DMS153 treated with DMSO at 0.1 percent for 48 hours (cell line): ENCODE measurements at regions not wholly inside any gene's neighbourhood (a gene's known extent, or its start where the extent isn't known, plus 50 kb on each side); places are given as distances from the start of the nearest gene placed in this dataset.

Experiments
- DNase-seq: peaks from one replicate; lab custom pipeline; 2025; ENCODE audit not compliant: unreplicated experiment; lab: John Stamatoyannopoulos, UW

DNA sequence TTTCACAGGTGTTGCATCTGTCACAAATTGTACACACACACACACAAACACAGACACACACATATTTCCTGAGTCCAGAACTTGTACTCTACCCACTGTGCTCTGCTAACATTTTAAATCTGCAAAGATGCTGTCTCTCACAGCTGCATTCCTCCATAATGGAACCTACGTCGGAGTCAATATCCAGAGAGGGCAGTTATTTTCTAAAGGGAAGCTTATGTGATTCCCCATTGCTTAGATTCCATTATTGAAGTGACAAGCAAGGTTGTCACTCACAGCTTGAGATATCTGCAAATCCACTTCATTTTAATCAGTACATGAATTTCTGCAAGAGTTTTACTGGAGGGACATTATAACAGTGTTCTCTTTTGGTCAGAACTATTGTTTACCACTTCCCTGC, 992.4 kb downstream of the NSUN3 start:
- no peak for DNase-seq

DNA sequence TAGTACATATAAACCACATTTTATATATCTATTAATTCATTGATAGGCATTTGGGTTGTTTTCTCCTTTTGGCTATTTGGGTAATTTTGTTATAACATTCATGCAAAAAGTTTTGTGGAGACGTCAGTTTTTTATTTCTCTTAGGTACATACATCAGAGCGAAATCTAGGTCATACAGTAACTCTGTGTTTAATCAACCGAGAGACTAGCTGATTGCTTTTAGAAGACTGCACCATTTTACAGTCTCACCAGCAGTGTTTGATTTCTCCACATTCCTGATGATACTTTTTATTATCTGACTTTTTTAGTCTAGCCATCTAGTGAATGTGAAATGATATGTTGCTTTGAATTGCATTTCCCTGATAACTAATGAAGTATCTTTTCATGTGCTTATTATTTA, 1019.3 kb downstream of the NSUN3 start:
- no peak for DNase-seq

DNA sequence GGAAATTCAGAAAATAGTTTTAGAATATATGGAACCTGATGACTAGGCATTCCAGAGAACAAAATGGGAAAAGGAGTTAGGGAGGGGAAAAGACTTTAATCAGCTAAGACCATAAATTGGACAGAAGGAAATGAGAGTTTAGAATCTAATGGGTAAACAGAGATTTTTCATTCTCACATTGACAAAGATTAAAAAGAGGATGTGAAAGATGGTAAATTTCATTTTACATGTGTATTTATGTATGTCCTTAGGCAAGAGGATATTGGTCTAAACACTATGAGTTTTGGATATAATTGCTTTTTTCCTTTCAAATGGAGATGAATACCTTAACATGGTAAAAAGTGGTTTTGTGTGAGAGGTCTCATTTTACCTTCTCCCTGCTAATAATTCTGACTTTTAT, 1021.9 kb downstream of the NSUN3 start:
- no peak for DNase-seq

DNA sequence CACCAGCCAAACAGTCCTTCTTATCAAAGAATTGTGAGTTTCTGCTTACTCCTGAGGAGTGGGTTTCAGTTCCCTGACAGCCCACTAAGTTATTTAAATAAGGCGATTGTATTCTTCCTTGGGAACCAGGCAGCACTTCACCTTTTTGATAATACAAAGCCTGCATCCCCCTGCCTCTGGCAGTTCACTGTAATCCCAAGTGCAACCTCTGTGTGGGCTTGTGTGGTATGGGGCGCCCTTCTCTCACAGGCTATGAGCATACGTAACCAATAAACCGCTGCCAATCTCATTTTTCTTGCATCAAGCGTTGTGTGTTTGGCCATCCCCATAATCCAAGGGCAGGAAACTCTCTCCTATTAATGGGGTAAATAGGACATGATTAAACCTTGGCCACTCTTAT, 1025.6 kb downstream of the NSUN3 start:
- no peak for DNase-seq

DNA sequence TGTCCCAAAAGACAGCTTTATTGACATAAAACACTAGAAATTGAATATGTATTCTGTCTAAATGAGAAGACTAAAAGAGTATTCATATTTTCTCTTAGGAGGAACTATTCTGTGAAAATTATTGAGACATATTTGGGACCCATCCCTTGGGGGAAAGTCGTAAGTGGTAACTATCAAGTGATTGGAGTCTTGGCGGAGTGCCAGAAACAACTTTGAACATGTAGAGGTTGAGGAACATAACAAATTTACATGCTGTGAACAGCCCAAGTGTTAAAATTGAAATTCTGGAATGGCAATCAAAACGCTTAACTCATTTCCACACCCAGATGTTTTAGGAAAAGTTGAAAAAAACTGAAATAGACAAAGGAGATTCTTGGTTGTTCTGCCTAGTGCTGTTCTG, 1034.6 kb downstream of the NSUN3 start:
- no peak for DNase-seq

DNA sequence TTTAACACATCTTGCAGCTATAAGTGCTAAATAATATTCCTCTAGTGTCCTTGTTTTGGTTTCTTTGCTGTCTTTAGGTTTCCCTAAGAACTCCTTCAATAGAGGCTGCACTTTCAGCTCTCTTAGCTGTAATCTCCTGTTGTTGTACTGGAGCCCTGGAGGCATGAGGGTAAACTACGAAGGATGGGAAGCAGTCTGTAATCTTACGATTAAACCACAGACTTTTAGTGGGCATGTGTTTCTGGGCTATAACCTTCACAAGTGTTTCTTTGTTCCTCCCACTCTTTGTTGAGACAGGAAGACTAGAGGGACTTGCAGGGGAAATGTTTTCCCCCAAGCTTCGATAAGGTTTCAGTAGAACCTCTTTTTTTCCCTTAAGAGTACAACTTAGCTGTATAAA, 1058.1 kb downstream of the NSUN3 start:
- no peak for DNase-seq

DNA sequence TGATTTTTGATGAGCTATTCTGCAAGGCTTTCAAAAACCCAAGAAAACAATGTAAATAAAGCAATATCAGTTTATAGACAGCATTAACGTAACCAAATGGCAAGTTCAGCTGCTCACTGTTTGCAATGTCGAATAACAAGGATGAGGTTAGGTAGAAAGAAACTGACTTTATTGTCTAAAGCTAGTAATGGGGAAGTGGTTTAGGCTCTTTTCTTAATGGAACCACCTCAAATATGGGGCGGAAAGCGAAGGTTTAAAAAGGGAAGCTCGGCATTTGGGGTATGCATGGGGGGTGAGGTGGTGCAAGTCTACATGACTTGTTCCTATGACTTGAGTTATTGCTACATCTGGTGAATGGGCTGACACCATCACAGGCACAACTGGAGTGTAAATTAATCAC, 1060.2 kb downstream of the NSUN3 start:
- DNase-seq: no peak

DNA sequence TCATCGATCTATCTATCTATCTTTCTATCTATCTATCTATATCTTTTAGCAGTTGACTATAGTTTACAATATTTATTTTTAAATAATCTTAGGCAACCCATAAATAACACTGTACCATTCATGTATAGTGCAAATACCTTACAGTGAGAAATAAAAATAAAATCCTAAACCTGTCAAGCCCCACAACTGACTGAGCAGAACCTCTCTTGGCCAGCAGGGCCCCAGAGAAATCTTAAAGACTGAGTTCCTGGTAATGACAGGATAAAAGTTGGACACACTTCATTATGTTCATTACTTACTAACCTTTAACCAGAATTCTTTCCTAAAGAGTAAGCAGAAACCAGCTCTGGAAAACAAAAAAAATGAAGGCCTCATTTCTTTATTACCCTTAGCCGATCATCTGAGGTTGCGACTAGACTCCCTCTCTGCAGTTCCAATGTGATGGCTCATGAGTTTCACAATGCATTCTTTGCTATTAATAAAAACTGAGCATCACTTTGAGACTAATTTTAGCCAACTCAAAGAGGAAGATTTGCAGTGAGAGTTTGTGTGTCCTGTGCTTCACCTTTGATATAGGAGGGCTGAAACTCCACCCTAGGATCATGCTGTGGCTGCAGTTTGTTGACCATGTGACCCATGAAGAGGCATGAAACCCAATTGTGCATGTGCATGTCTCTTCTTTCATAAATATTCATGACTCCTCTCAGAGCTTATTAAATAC, 1072.0 kb downstream of the NSUN3 start:
- DNase-seq: no peak

DNA sequence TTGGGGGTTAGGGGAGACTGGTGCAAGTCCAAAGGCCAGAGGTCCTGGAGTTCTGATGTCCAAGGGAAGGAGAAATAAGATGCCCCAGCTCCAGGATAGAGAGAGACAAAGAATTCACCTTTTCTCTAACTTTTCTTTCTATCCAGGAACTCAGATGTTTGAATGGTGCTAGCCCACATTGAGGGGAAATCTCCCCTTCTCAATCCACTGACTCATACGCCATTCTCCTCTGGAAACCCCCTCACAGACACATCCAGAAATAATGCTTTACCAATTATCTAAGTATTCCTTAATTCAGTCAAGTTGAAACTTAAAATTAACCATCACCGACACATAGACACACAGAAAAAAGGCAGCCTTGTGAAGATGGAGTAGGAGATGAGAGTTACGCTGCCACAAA, 1085.2 kb downstream of the NSUN3 start:
- DNase-seq: no peak

DNA sequence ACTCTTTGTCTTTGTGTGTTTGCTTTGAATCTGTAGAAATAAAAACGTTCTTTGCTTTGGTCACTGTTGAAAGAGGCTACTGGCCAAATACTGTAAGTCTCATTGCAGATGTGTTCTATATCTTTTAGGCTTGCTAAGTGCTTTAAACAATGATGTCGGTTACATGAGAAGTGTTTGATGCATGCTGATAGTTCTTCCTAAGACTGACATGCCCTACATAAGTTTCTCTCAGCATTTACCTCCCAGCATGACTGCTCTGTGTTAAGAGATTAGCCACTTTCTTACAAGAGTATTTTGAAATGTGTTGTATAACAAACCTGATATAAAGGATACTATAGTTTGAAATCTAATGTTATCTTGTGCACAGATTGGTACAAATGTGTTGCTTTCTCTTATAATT, 1088.7 kb downstream of the NSUN3 start:
- no peak for DNase-seq

DNA sequence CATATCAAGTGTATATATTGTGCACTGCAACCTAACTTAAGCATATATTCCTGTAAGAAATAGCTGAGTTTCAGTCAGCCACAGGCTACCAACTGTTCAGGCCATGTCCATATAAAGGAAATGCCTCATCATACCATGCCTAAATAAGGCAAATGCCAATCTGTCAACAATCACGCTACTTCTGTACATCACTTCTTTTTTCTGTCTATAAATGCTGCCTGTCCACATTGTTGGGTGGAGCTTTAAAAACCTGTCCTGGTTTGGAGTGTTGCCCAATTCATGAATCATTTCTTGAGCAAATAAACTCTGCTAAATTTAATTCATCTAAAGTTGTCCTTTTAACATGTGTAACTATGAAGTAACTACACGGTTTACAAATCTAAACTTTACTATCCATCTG, 1091.9 kb downstream of the NSUN3 start:
- no peak for DNase-seq

DNA sequence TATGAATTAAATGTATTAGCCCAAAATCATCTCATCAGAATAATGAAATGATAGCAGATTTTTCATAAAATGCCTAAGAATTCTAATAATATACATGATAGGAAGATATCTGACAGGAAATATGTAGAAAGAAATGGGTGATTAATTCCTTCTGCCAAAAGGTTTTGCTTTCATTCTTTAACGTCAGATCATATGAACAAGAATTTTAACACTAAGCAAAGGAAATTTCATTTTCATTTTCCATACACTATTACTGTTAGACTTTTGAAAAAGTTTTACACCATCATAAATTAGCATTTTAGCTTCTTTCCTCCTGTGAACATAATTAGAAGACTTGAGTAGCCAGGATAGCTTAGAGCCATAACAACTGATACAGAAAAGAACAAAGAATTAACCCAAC, 1099.9 kb downstream of the NSUN3 start:
- no peak for DNase-seq

DNA sequence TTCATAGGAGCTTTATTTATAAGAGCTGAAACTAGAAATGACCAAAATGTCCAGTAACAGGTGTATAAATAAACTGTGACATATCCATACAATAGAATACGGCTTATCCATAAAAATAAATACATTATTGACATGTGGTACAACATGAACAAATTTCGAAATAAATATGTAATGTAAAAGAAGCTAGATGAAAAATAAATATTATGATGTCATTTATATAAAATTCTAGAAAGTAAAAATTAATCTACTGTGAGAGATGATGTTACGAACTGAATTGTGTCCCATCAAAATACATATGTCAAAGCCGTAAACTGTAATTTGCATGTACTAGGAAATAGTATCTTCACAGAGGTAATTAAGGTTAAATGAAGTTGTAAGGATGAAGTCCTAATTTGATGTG, 1104.9 kb downstream of the NSUN3 start:
- no peak for DNase-seq

DNA sequence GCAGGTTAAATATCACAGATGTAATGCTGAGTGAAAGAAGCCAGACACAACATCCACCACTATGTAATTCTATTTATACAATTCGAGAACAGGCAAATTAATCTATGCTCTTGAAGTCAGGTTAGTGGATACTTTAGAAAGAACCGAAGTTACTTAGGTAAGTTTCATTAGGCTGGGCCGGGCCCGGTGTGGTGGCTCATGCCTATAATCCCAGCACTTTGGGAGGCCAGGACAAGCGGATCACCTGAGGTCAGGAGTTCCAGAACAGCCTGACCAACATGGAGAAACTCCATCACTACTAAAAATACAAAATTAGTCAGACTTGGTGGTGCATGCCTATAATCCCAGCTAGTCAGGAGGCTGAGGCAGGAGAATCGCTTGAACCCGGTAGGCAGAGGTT, 1105.7 kb downstream of the NSUN3 start:
- no peak for DNase-seq

DNA sequence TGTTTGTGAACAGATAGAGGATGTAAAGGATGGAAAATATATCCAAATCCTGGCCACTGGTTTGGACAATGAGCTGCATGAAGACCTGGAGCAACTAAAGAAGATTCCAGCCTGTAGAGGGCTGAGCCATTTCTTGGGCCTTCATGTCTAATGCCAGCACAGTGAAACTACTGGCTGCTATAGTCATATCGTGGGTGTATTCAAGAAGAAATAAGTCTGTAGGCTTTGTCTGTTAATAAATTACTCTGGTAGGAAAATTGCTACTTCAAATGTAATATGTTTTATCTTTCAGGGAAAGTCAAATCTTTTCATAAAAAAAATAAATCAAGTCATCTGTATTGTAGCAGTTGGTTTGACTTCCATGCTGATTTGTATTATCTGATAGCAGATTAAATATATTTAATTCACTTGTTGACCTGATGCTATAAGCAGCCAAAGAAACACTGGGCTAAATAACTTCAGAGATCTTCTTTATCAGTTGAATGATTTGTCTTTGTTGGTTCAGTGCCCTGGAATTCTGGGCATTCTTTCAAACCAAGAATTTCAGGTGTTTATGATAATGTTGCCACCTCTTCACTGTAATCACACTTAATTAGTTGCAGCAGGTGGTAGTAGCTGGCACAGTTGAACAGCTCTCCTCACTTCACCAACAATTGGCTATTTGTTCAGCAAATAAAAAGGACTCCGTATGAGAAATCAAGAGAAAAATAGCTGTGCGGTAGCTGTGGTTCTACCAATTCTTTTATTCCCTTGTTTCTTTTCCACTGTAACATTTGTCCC, 1109.5 kb downstream of the NSUN3 start:
- no peak for DNase-seq

DNA sequence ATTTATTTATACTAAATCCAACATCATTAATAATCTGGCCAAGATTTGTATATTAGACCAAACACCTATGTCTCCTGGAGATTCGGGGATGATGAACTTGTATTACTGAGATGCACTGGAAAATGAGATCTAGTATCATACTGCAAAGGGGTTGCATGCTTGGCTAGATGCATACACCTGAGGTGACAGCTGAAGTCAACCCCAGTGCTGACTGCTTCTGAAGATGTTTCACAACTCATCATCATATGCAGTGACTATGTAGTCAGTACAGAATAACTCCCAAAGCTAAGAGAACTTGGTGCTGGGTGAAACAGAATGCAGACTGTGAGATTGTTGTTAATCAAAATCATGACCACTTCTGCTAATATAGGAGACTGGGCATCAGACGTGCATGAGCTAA, 1114.2 kb downstream of the NSUN3 start:
- DNase-seq: no peak

DNA sequence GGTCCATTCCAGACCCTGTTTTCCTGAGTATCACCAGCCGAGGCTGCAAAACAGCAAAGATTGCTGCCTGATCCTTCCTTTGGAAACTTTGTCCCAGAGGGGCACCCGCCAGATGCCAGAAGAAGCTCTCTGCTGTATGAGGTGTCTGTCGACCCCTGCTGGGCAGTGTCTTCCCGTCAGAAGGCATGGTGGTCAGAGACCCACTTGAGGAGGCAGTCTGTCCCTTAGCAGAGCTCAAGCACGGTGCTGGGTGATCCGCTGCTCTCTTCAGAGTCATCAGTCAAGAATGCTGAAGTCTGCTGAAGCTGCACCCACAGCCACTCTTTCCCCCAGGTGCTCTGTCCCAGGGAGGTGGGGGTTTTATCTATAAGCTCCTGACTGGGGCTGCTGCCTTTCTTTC, 1121.2 kb downstream of the NSUN3 start:
- no peak for DNase-seq

DNA sequence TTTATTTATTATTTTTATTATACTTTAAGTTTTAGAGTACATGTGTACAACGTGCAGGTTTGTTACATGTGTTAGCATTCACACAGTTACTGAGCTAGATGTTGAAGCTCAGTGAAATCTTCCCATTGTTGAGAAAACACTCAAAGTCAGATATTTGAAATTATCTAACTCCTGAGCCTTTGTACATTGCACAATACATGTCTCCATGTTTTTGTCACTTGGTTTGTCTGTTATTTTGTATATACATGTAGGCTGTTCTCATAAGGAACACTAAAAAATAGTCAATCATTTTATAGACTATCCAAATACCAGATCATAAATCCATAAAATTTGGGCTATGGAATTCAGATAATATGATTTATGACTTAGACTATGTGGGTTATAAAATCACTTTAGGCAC, 1126.5 kb downstream of the NSUN3 start:
- DNase-seq: no peak

DNA sequence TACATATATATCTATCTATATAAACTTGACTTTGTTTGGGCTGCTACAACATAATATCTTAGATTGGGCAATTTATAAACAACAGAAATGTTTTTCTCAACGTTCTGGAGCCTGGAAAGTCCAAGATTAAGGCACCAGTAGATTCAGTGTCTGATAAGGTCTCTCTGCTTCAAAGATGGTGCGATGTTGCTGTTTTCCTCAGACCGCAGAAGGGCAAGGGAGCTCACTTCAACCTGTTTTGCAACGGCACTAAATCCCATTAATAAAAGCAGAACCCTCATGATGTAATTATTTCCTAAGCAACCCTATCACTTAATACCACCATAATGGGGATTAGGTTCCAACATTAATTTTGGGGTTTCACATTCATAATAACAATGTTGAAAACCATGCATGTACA, 1134.8 kb downstream of the NSUN3 start:
- DNase-seq: no peak

DNA sequence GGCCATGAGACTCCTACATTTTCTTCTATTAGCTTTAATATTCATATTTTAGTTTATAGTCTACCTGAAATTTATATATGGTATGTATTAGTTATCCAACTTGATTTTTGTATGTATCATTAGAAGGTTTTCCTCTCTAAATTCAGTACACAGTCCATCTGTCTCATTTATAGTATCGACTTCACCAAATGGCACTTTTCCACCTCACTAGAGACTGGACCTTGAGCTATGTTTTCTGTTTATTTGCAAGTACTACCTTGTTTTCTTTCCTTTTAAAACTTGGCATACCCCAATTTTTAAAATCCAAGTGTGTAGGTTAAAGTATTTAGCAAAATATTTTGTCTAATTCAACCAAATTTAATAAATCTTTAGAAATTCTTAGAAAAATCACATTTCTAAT, 1137.5 kb downstream of the NSUN3 start:
- DNase-seq: no peak

DNA sequence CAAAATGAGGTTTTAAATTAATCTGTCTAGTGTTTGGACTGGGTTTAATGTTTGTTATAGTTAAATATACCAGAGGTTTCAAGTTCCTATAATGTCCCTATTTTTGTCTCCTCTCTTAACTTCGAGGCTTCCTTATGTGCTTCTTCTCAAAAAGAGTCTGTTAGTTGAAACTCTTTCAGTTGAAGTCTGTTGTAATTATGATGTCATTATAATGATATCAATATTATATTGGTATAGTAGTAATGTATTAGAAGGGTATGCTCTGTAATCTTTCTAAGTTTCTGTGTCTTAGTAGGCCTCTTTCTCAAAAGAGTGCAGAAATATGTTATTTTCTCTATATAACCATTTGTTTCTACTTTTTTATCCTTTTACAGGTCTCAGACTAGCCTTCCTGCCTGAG, 1148.0 kb downstream of the NSUN3 start:
- DNase-seq: no peak

DNA sequence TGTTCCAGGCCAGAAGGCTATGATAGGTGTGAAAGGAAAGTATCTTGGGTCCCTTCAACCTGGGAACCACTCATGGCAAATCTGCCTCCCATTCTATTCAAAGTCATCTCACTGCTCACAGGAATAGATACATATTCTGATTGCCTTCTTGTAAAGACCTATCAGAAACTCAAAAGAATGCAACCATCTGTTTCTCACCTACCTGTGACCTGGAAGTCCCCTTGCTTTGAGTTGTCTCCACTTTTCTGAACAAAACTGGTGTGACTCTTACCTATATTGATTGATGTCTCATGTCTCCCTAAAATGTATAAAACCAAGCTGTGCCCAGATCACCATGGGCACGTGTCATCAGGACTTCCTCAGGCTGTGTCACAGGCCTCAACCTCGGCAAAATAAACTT, 1149.3 kb downstream of the NSUN3 start:
- DNase-seq: no peak

DNA sequence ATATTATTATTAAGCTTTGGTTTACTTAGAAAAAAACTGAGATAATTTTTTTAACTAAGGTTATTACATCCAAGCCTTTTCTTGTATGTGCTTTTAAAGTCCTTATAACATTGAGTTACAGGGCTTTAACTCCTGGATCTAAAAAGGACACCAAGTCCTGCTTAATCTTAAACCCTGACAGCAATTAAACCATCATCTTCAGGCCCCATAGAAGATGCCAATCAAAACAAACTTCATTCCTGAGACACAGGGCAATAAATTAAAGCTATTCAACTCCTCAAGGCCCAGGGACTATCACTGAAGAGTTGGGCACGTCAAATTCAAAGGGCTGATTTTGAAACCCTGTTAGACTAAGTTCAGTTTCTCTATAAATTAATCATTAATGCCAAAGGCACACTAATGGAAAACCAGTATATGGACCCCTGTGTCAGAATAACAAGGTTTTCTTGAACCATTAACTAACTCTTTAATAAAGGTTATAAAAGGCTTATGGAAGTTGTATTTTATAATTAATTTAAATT, 1152.6 kb downstream of the NSUN3 start:
- DNase-seq: no peak
